Endothelial cell of umbilical vein (primary cell): ENCODE measurements at regions not wholly inside any gene's neighbourhood (a gene's known extent, or its start where the extent isn't known, plus 50 kb on each side); places are given as distances from the start of the nearest gene placed in this dataset.

Experiments
- BruUV-seq: library from RNA; stranded (reverse); fragments of 400-500 nt; replicated peaks from 2 replicates; lab custom pipeline; 2021; lab: Mats Ljungman, UMichigan
- CTCF ChIA-PET: fragments of 300-600, 350-600 bp; sonication (Branson Sonifier 250); formaldehyde crosslinking; loops from one replicate; lab custom pipeline; 2021; ENCODE audit warnings: antibody characterized with exemption, inconsistent platforms; lab: Charles Lee
- POLR2A ChIA-PET: fragments of 300-600, 350-600 bp; sonication (Branson Sonifier 250); formaldehyde crosslinking; loops from one replicate; lab custom pipeline; 2021; ENCODE audit warnings: antibody characterized with exemption, inconsistent platforms; lab: Charles Lee
- DNase-seq: peaks from one replicate; pipeline ENCODE4 v3.0.0-alpha.2; 2011; ENCODE audit warnings: low read depth, low spot score
- FAIRE-seq: peaks from 2 replicates; lab custom pipeline; 2011; peaks lifted over from hg19 to GRCh38; lab: Jason Lieb, UNC
- H2AFZ ChIP-seq: 2 replicates; pipeline ENCODE4 v1.6.0; 2012; ENCODE audit warnings: low read depth, low read length, control low read depth, inconsistent platforms
- H3K27ac ChIP-seq: 2 replicates; pipeline ENCODE4 v1.5.1; 2011; ENCODE audit warnings: low read depth, mild to moderate bottlenecking, control low read depth, low read length, moderate library complexity; ENCODE audit not compliant: insufficient read depth
- H3K27me3 ChIP-seq, 2 experiments: 2 replicates each; pipeline versions ENCODE4 v1.6.0 to v1.6.1; 2011; ENCODE audit warnings: low read length in 2 of 2, mixed read lengths in 1 of 2; ENCODE audit not compliant: control insufficient read depth in 2 of 2, insufficient read depth in 2 of 2
- H3K36me3 ChIP-seq, 2 experiments: 2 replicates in 1 of 2; 3 replicates in 1 of 2; pipeline ENCODE4 v1.5.1; 2011; ENCODE audit warnings: low read length in 2 of 2, mild to moderate bottlenecking in 1 of 2, moderate library complexity in 1 of 2; ENCODE audit not compliant: control insufficient read depth in 2 of 2, insufficient read depth in 2 of 2; ENCODE audit errors: extremely low read depth in 1 of 2
- H3K4me1 ChIP-seq: 3 replicates; pipeline ENCODE4 v1.5.1; 2011; ENCODE audit warnings: mild to moderate bottlenecking, low read length; ENCODE audit not compliant: control insufficient read depth, insufficient read depth; ENCODE audit errors: extremely low read depth
- H3K4me2 ChIP-seq: 2 replicates; pipeline ENCODE4 v1.6.1; 2011; ENCODE audit warnings: low read length, control low read depth, mixed read lengths; ENCODE audit not compliant: insufficient read depth
- H3K4me3 ChIP-seq, 3 experiments: fragments of 200-600 bp in 1 of 3; sonication (generic), shearing (Covaris generic) in 1 of 3; replicated peaks in 1 of 3; 2 replicates each; pipeline ENCODE4 v1.5.1; 2011 to 2016; ENCODE audit warnings: control low read depth in 3 of 3, low read length in 3 of 3, mild to moderate bottlenecking in 2 of 3, inconsistent platforms in 1 of 3, low read depth in 1 of 3, moderate library complexity in 1 of 3; ENCODE audit not compliant: insufficient read depth in 1 of 3
- H3K79me2 ChIP-seq: 2 replicates; pipeline ENCODE4 v1.6.0; 2012; ENCODE audit warnings: low read length, inconsistent platforms; ENCODE audit not compliant: control insufficient read depth, insufficient read depth
- H3K9ac ChIP-seq: replicated peaks from 2 replicates; pipeline ENCODE3; 2011; ENCODE audit warnings: low read length, control low read depth; ENCODE audit not compliant: insufficient read depth; ENCODE audit errors: extremely low read depth
- H3K9me1 ChIP-seq: replicated peaks from 3 replicates; pipeline ENCODE4 v1.6.0; 2011; ENCODE audit warnings: mild to moderate bottlenecking, low read length; ENCODE audit not compliant: control insufficient read depth, insufficient read depth; ENCODE audit errors: extremely low read depth
- H3K9me3 ChIP-seq: replicated peaks from 2 replicates; pipeline ENCODE4 v1.5.1; 2012; ENCODE audit warnings: low read length, inconsistent platforms; ENCODE audit not compliant: control insufficient read depth, insufficient read depth
- H4K20me1 ChIP-seq: replicated peaks from 2 replicates; pipeline ENCODE3; 2011; ENCODE audit warnings: mild to moderate bottlenecking, low read length; ENCODE audit not compliant: control insufficient read depth, insufficient read depth; ENCODE audit errors: extremely low read depth
- CTCF ChIP-seq, 2 donors: IDR thresholded peaks; 1 replicate in 1 of 2; 2 replicates in 1 of 2; pipeline ENCODE4 v1.5.1; 2011; ENCODE audit warnings: low read length in 2 of 2, mild to moderate bottlenecking in 2 of 2, moderate library complexity in 2 of 2, control low read depth in 1 of 2, inconsistent platforms in 1 of 2, low read depth in 1 of 2; ENCODE audit not compliant: insufficient read depth in 1 of 2; ENCODE audit errors: extremely low read depth in 1 of 2
- EZH2 ChIP-seq: IDR thresholded peaks from 2 replicates; pipeline ENCODE4 v1.6.1; 2012; ENCODE audit warnings: borderline replicate concordance, low read depth, mild to moderate bottlenecking, moderate library complexity, low read length, inconsistent platforms; ENCODE audit not compliant: severe bottlenecking
- FOS ChIP-seq: IDR thresholded peaks from 2 replicates; pipeline ENCODE4 v1.6.1; 2011; ENCODE audit warnings: mild to moderate bottlenecking, low read length, moderate library complexity, borderline replicate concordance; ENCODE audit not compliant: insufficient read depth
- GATA2 ChIP-seq: IDR thresholded peaks from 2 replicates; pipeline ENCODE4 v1.7.0; 2011; ENCODE audit warnings: low read depth, mild to moderate bottlenecking, moderate library complexity, mixed read lengths, low read length; ENCODE audit not compliant: insufficient read length, insufficient read depth
- JUN ChIP-seq: IDR thresholded peaks from 2 replicates; pipeline ENCODE4 v1.6.1; 2011; ENCODE audit warnings: borderline replicate concordance, low read depth; ENCODE audit not compliant: insufficient read length, insufficient read depth
- MYC ChIP-seq: IDR thresholded peaks from one replicate; pipeline ENCODE4 v1.6.1; 2011; ENCODE audit warnings: mild to moderate bottlenecking, low read depth, low read length
- POLR2A ChIP-seq: IDR thresholded peaks from 2 replicates; pipeline ENCODE4 v1.6.1; 2012; ENCODE audit warnings: low read depth, mild to moderate bottlenecking, control low read depth, low read length
- POLR2AphosphoS5 ChIP-seq: IDR thresholded peaks from 2 replicates; pipeline ENCODE4 v1.6.1; 2012; ENCODE audit warnings: low read depth, mild to moderate bottlenecking, control low read depth, low read length, moderate library complexity; ENCODE audit not compliant: insufficient read depth
- dilution Hi-C: fragments of 300-500 bp; cut with MboI; formaldehyde crosslinking; loops from one replicate; pipeline ENCODE4 v1.15.0; 2019; ENCODE audit warnings: low sequenced_read_pairs; ENCODE audit not compliant: extremely low pct_ligation_motif_present
- intact Hi-C: fragments of 100-400 bp; cut with micrococcal nuclease; formaldehyde crosslinking; loops from one replicate; pipeline ENCODE4 v1.10.0; 2022
- TF ChIP-seq, protein P1 (sequence below): IDR thresholded peaks from 2 replicates; pipeline ENCODE4 v1.6.1; 2011; ENCODE audit not compliant: insufficient read depth, insufficient read length

- Histone ChIP-seq H3K27ac (no peak overlapping the region), H3K9me3 (peaks cover 7% of the 10 kb centered on the region), H3K9ac (no peak overlapping the region), H3K9me1 (no peaks in the 10 kb centered on the region), H3K36me3 (no peaks in the 10 kb centered on the region), H2AFZ (no peak overlapping the region), H3K79me2 (no peaks in the 10 kb centered on the region), H3K4me1 (no peaks in the 10 kb centered on the region), H4K20me1 (no peaks in the 10 kb centered on the region), H3K4me3 (no peak overlapping the region), H3K4me2 (no peak overlapping the region), H3K27me3 (no peaks in the 10 kb centered on the region)
- ChIA-PET CTCF (no interaction called here), POLR2A (no interaction called here)
- DNase-seq (no peak), FAIRE-seq (no peak)
- dilution Hi-C loops = no loop called here
- intact Hi-C loops = no loop called here
- BruUV-seq = no TSS peak
- TF ChIP-seq EZH2 (no peak), POLR2A (no peak), FOS (no peak), MYC (no peak), POLR2AphosphoS5 (no peak), GATA2 (no peak), JUN (no peak), CTCF (IDR thresholded peaks at IDR 0.05; ENCODE audit: extremely low read depth in 1 of 2, insufficient read depth in 1 of 2, low read depth in 1 of 2, low read length in 2 of 2) (no peak)
- TF ChIP-seq, protein P1, sequence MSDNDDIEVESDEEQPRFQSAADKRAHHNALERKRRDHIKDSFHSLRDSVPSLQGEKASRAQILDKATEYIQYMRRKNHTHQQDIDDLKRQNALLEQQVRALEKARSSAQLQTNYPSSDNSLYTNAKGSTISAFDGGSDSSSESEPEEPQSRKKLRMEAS = no peak
These were observed 542.1 kb downstream of the TCERG1L start for GRCh38 chr10:130769146-130770017.
